Breast epithelium (tissue), 3 donors: ENCODE measurements at regions not wholly inside any gene's neighbourhood (a gene's known extent, or its start where the extent isn't known, plus 50 kb on each side); places are given as distances from the start of the nearest gene placed in this dataset.

Experiments used
- CTCF ChIP-seq, 3 donors: fragments of 450-650 bp; IDR thresholded peaks; one replicate each; pipeline ENCODE4 v1.5.1; 2016 to 2017; ENCODE audit warnings: antibody characterized with exemption in 3 of 3, mild to moderate bottlenecking in 3 of 3, moderate library complexity in 3 of 3
- POLR2A ChIP-seq: fragments of 450-650 bp; IDR thresholded peaks from one replicate; pipeline ENCODE4 v1.6.1; 2016; ENCODE audit warnings: antibody characterized with exemption, mild to moderate bottlenecking, moderate library complexity
- POLR2AphosphoS5 ChIP-seq, 3 donors: sonication (generic); formaldehyde crosslinking; IDR thresholded peaks; one replicate each; pipeline ENCODE4 v1.6.1; 2017; ENCODE audit warnings: antibody characterized with exemption in 3 of 3

- TF ChIP-seq CTCF (IDR thresholded peaks at IDR 0.05), result no peak
- TF ChIP-seq POLR2A, result no peak
- TF ChIP-seq POLR2AphosphoS5 (IDR thresholded peaks at IDR 0.05), result no peak
These were observed 766.4 kb upstream of the CITED2 start for GRCh38 chr6:140140891-140141290.
